GM23338 (cell line): ENCODE measurements at regions not wholly inside any gene's neighbourhood (a gene's known extent, or its start where the extent isn't known, plus 50 kb on each side); places are given as distances from the start of the nearest gene placed in this dataset.
A peak's percentile ranks its signal among the peaks of the same experiment; 100 is the strongest.

ENCODE experiments used
- ATAC-seq: fragments of 200-7000 bp; cut with Tn5 transposase; 3 replicates; pipeline ENCODE4 v1.9.1; 2020
- DNase-seq: peaks from one replicate; pipeline ENCODE4 v3.0.0-alpha.2; 2015; ENCODE audit warnings: low spot score
- H2AFZ ChIP-seq: fragments of 200-600 bp; sonication (generic); 2 replicates; pipeline ENCODE4 v1.8.0; 2016; ENCODE audit warnings: antibody characterized with exemption, mild to moderate bottlenecking, moderate library complexity
- H3F3A ChIP-seq: fragments of 200-600 bp; sonication (generic); replicated peaks from 2 replicates; pipeline ENCODE4 v1.8.0; 2017; ENCODE audit warnings: antibody characterized with exemption, mixed run types, low read depth
- H3K27ac ChIP-seq: fragments of 200-600 bp; sonication (generic); 2 replicates; pipeline ENCODE4 v1.6.1; 2016; ENCODE audit warnings: low read depth
- H3K27me3 ChIP-seq: fragments of 200-600 bp; sonication (generic); 2 replicates; pipeline ENCODE4 v1.8.0; 2016; ENCODE audit warnings: mild to moderate bottlenecking, mixed run types, moderate library complexity; ENCODE audit not compliant: insufficient read depth
- H3K36me3 ChIP-seq: fragments of 200-600 bp; sonication (generic); 2 replicates; pipeline ENCODE4 v1.8.0; 2016; ENCODE audit warnings: mild to moderate bottlenecking; ENCODE audit not compliant: insufficient read depth
- H3K4me1 ChIP-seq: fragments of 200-600 bp; sonication (generic); 2 replicates; pipeline ENCODE4 v1.8.0; 2016; ENCODE audit warnings: mild to moderate bottlenecking, moderate library complexity; ENCODE audit not compliant: insufficient read depth
- H3K4me2 ChIP-seq: fragments of 200-600 bp; sonication (generic); 2 replicates; pipeline ENCODE4 v1.7.1; 2017; ENCODE audit warnings: mixed run types
- H3K4me3 ChIP-seq: fragments of 200-600 bp; sonication (generic); 2 replicates; pipeline ENCODE4 v1.6.1; 2016; ENCODE audit warnings: mixed run types
- H3K79me2 ChIP-seq: fragments of 200-600 bp; sonication (generic); replicated peaks from 2 replicates; pipeline ENCODE4 v1.8.0; 2017; ENCODE audit warnings: mild to moderate bottlenecking; ENCODE audit not compliant: insufficient read depth
- H3K9me2 ChIP-seq: fragments of 200-600 bp; sonication (generic); 2 replicates; pipeline ENCODE4 v1.8.0; 2017; ENCODE audit not compliant: insufficient read depth
- H4K20me1 ChIP-seq: fragments of 200-600 bp; sonication (generic); replicated peaks from 2 replicates; pipeline ENCODE4 v1.8.0; 2017; ENCODE audit warnings: mild to moderate bottlenecking; ENCODE audit not compliant: insufficient read depth
- H3K27ac Mint-ChIP-seq: 2 replicates; pipeline ENCODE4 v1.8.0; 2020; ENCODE audit warnings: inconsistent platforms, mild to moderate bottlenecking, moderate library complexity, mixed read lengths
- H3K27me3 Mint-ChIP-seq: 3 replicates; pipeline ENCODE4 v1.8.0; 2022; ENCODE audit warnings: low read depth, mild to moderate bottlenecking, moderate library complexity, mixed read lengths, inconsistent platforms; ENCODE audit not compliant: insufficient read depth, poor library complexity
- H3K36me3 Mint-ChIP-seq: 3 replicates; pipeline ENCODE4 v1.8.0; 2021; ENCODE audit warnings: low read depth, mild to moderate bottlenecking, inconsistent platforms, moderate library complexity, mixed read lengths
- H3K4me1 Mint-ChIP-seq: 3 replicates; pipeline ENCODE4 v1.8.0; 2020; ENCODE audit warnings: mild to moderate bottlenecking, inconsistent platforms, mixed read lengths
- H3K4me3 Mint-ChIP-seq: 3 replicates; pipeline ENCODE4 v1.8.0; 2021; ENCODE audit warnings: moderate library complexity, mild to moderate bottlenecking, inconsistent platforms, mixed read lengths
- H3K9me3 Mint-ChIP-seq: 3 replicates; pipeline ENCODE4 v1.8.0; 2020; ENCODE audit warnings: moderate library complexity, mild to moderate bottlenecking, inconsistent platforms, mixed read lengths
- CREB1 ChIP-seq: fragments of 250-450 bp; sonication (Bioruptor Pico); IDR thresholded peaks from 2 replicates; pipeline ENCODE4 v1.5.0; 2020; ENCODE audit warnings: low read depth, mild to moderate bottlenecking, moderate library complexity
- CTCF ChIP-seq, 2 experiments: fragments of 200-600 bp in 1 of 2; sonication (generic) in 1 of 2; conservative IDR thresholded peaks; 2 replicates each; pipeline versions ENCODE4 v1.5.1 to v1.6.1; 2016 to 2017; ENCODE audit warnings: antibody characterized with exemption in 2 of 2, low read depth in 2 of 2, mild to moderate bottlenecking in 2 of 2, moderate library complexity in 1 of 2
- ETS1 ChIP-seq: IDR thresholded peaks from 2 replicates; pipeline ENCODE4 v1.6.1; 2016; ENCODE audit warnings: antibody characterized with exemption
- EZH2 ChIP-seq: fragments of 200-600 bp; sonication (generic); IDR thresholded peaks from one replicate; pipeline ENCODE4 v1.8.0; 2017; ENCODE audit warnings: antibody characterized with exemption, mild to moderate bottlenecking, low read depth; ENCODE audit not compliant: unreplicated experiment
- NANOG ChIP-seq: IDR thresholded peaks from 2 replicates; pipeline ENCODE4 v1.6.1; 2016; ENCODE audit warnings: antibody characterized with exemption, borderline replicate concordance
- REST ChIP-seq: IDR thresholded peaks from one replicate; pipeline ENCODE4 v1.6.1; 2018; ENCODE audit warnings: antibody characterized with exemption; ENCODE audit not compliant: unreplicated experiment
- ZNF114 ChIP-seq: fragments of 250-450 bp; sonication (Bioruptor Pico); IDR thresholded peaks from 2 replicates; pipeline ENCODE4 v1.5.0; 2020; ENCODE audit warnings: mild to moderate bottlenecking, moderate library complexity
- ZNF331 ChIP-seq: fragments of 250-450 bp; sonication (Bioruptor Pico); IDR thresholded peaks from 2 replicates; pipeline ENCODE4 v1.5.0; 2020; ENCODE audit warnings: low read depth, mild to moderate bottlenecking, moderate library complexity
- ZNF462 ChIP-seq: fragments of 250-450 bp; sonication (Bioruptor Pico); IDR thresholded peaks from 2 replicates; pipeline ENCODE4 v1.5.0; 2020; ENCODE audit warnings: mild to moderate bottlenecking, moderate library complexity

GRCh38 chr22:27435844-27436576, 365.5 kb downstream of the MN1 start (continued):
- TF ChIP-seq ZNF462 (CRISPR knock-in tag) (no peak), ZNF331 (CRISPR knock-in tag) (no peak), REST (no peak)

GRCh38 chr22:27436591-27436990, 365.0 kb downstream of the MN1 start:
- Histone ChIP-seq H3K36me3 (no peaks in the 10 kb centered on the region; the same call in 1 of the 2 replicates), H3K4me2 (no peak overlapping the region), H3F3A (0 out of 2 replicates have a peak, but pooled peaks cover 3% of the 10 kb centered on the region), H3K4me3 (no peak overlapping the region), H3K9me2 (no peaks in the 10 kb centered on the region), H3K4me1 (peaks cover 19% of the 10 kb centered on the region), H4K20me1 (no peaks in the 10 kb centered on the region), H3K27ac (no peak overlapping the region), H2AFZ (peak overlapping the region; percentile 88; the same call in 1 of the 2 replicates), H3K27me3 (no peaks in the 10 kb centered on the region), H3K79me2 (no peaks in the 10 kb centered on the region)
- peaks cover 16% of the 10 kb centered on the region for H3K9me3 Mint-ChIP-seq
- peaks cover 9% of the 10 kb centered on the region; the same call in 2 of the 3 replicates for H3K36me3 Mint-ChIP-seq
- DNase-seq (no peak), ATAC-seq (no peak)
- H3K4me3 Mint-ChIP-seq: no peak overlapping the region
- peaks cover 7% of the 10 kb centered on the region for H3K27me3 Mint-ChIP-seq
- H3K4me1 Mint-ChIP-seq: peaks cover 34% of the 10 kb centered on the region
- H3K27ac Mint-ChIP-seq: no peak overlapping the region
- TF ChIP-seq ETS1 (no peak), ZNF331 (CRISPR knock-in tag) (no peak), CREB1 (CRISPR knock-in tag) (no peak), EZH2 (no peak), CTCF (conservative IDR thresholded peaks at IDR 0.05; ENCODE audit: low read depth in 2 of 2) (no peak), ZNF114 (CRISPR knock-in tag) (no peak), NANOG (no peak)
